ENCODE measurements at regions not wholly inside any gene's neighbourhood (a gene's known extent, or its start where the extent isn't known, plus 50 kb on each side); places are given as distances from the start of the nearest gene placed in this dataset.

DNA sequence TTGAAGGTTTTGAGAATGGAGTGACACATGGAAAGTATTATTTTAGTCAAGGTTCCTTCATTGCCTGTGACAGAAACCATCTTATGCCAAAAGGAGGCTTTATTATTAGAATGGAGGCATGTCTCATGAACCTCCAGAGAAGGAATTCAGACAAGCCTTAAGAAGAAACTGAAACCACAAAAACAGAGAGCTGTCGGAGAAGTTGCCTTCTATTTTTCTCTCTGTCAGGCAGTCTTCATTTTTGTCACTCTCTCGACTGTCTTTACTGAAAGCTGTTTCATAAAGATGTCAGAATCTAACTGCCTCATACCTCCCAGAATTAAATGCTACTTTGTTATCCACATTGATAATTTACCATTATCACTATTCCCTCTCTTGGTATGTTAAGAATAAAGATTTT lies 434.7 kb upstream of the ADGRL4 start:
- no peak for TF ChIP-seq YY1 (IDR thresholded peaks at IDR 0.05; ENCODE audit: insufficient read depth, insufficient read length)
- TF ChIP-seq SUZ12 (IDR thresholded peaks at IDR 0.05; ENCODE audit: extremely low read depth, insufficient read depth, insufficient read length): no peak
